Nephron progenitor cell (in vitro differentiated cells): ENCODE measurements at regions not wholly inside any gene's neighbourhood (a gene's known extent, or its start where the extent isn't known, plus 50 kb on each side); places are given as distances from the start of the nearest gene placed in this dataset.

Source experiments
- DNase-seq: peaks from one replicate; pipeline ENCODE4 v3.0.0; 2021
- H3K27ac Mint-ChIP-seq: 2 replicates; pipeline ENCODE4 v1.8.0; 2021; ENCODE audit warnings: mild to moderate bottlenecking, moderate library complexity, mixed read lengths
- H3K27me3 Mint-ChIP-seq: 2 replicates; pipeline ENCODE4 v1.8.0; 2021; ENCODE audit warnings: mild to moderate bottlenecking, low read depth, mixed read lengths; ENCODE audit not compliant: poor library complexity
- H3K36me3 Mint-ChIP-seq: 2 replicates; pipeline ENCODE4 v1.8.0; 2021; ENCODE audit warnings: low read depth, mixed read lengths
- H3K4me1 Mint-ChIP-seq: 2 replicates; pipeline ENCODE4 v1.8.0; 2021; ENCODE audit warnings: mixed read lengths
- H3K4me3 Mint-ChIP-seq: 2 replicates; pipeline ENCODE4 v1.8.0; 2021; ENCODE audit warnings: mild to moderate bottlenecking, moderate library complexity, mixed read lengths
- H3K9me3 Mint-ChIP-seq: 2 replicates; pipeline ENCODE4 v1.8.0; 2021; ENCODE audit warnings: mild to moderate bottlenecking, moderate library complexity, mixed read lengths
- CTCF ChIP-seq: fragments of 200-600 bp; sonication (generic); IDR thresholded peaks from 2 replicates; pipeline ENCODE4 v1.5.0; 2021; ENCODE audit warnings: antibody characterized with exemption

GRCh38 chr6:166678426-166678825 lies 51.4 kb upstream of the RPS6KA2 start:
- H3K4me3 Mint-ChIP-seq = no peak overlapping the region
- no peak for TF ChIP-seq CTCF
- H3K36me3 Mint-ChIP-seq = peaks cover 7% of the 10 kb centered on the region
- H3K27ac Mint-ChIP-seq = no peak overlapping the region
- peaks cover 3% of the 10 kb centered on the region for H3K27me3 Mint-ChIP-seq
- H3K9me3 Mint-ChIP-seq = peaks cover 18% of the 10 kb centered on the region
- H3K4me1 Mint-ChIP-seq = peaks cover 30% of the 10 kb centered on the region
- DNase-seq = no peak

- DNase-seq = no peak
- Mint-ChIP-seq H3K27me3 (peaks cover 3% of the 10 kb centered on the region), H3K27ac (no peak overlapping the region), H3K4me3 (no peak overlapping the region), H3K4me1 (peaks cover 33% of the 10 kb centered on the region), H3K9me3 (peaks cover 18% of the 10 kb centered on the region), H3K36me3 (peaks cover 7% of the 10 kb centered on the region)
- no peak for TF ChIP-seq CTCF
These were observed 50.9 kb upstream of the RPS6KA2 start for GRCh38 chr6:166677941-166678340.
